GM12873 (cell line): ENCODE measurements at regions not wholly inside any gene's neighbourhood (a gene's known extent, or its start where the extent isn't known, plus 50 kb on each side); places are given as distances from the start of the nearest gene placed in this dataset.

ENCODE experiments used
- TF ChIP-seq, protein P1 (sequence below): IDR thresholded peaks from 2 replicates; pipeline ENCODE4 v1.5.1; 2012; ENCODE audit warnings: low read depth, mild to moderate bottlenecking, moderate library complexity, low read length, control low read depth; ENCODE audit not compliant: insufficient read depth; ENCODE audit errors: missing control alignments

DNA sequence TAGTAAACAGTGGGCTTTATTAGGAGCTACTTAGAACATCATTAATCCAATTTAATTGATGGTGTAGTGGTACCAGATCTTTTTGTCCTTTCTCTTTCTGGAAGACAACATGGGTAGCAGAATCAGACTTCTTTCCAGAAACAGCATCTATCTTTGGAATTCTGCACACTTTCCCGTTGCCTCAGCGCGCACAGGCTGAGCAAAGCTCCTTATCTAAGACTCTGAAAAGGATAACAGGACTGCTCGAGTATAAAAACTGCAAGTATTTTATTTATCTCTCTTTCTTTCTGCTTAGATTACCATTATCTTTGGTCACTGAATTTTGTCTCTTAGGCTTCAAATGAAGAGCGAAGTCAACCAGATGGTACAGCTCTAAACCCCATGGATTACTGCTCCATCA lies 191.7 kb downstream of the DHX15 start:
- TF ChIP-seq, protein P1, sequence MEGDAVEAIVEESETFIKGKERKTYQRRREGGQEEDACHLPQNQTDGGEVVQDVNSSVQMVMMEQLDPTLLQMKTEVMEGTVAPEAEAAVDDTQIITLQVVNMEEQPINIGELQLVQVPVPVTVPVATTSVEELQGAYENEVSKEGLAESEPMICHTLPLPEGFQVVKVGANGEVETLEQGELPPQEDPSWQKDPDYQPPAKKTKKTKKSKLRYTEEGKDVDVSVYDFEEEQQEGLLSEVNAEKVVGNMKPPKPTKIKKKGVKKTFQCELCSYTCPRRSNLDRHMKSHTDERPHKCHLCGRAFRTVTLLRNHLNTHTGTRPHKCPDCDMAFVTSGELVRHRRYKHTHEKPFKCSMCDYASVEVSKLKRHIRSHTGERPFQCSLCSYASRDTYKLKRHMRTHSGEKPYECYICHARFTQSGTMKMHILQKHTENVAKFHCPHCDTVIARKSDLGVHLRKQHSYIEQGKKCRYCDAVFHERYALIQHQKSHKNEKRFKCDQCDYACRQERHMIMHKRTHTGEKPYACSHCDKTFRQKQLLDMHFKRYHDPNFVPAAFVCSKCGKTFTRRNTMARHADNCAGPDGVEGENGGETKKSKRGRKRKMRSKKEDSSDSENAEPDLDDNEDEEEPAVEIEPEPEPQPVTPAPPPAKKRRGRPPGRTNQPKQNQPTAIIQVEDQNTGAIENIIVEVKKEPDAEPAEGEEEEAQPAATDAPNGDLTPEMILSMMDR = no peak

DNA sequence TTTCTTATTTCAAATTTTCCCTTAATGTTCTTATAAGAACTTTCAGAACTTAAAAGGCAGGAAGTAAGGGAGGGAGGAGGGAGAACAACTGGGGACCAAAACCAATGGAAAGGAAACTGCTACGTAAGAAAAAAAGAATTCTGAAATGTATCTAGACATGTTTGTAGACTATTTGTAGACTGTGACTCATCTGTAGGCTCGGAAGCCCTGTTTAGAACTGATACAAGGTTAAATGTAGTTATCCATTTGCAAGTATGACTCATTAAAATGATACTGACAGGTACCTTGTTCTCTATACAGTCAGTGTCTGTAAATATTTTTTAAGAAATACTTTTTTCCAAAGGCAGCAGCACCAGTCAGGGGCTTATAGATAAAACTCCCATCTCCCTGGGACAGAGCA lies 202.0 kb downstream of the DHX15 start:
- TF ChIP-seq, protein P1 = no peak

DNA sequence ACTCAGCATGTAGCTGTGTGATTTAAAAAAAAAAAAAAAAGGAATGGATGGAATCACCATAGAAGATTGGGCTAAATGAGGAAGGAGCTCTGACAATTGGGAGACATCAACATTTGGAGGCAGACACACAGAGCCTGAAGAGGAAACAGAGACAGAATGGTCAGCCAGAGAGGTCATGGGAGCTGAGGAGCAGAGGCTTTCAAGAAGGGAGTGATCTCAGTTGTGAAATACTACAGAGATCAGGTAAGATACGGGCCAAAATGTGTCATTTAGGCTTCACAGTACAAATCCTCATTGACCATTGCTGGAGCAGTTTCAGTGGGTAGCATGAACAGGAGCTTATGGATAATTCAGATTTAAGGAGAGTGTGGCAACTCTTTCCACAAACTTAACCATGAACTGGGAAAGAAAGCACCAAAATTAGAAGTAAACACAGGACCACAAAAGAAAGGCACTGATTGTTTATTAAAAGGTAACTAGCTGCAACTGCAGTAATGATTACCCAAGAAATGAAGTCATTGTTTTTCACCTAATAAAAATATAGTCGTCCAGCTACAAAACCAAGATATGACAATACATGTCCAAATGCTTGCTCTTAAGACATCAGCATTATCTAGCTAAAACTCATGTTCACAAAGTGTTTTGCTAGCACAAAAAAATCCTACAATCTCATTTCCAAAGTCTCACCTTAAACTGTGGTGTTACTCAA lies 203.2 kb downstream of the DHX15 start:
- TF ChIP-seq, protein P1 = no peak

DNA sequence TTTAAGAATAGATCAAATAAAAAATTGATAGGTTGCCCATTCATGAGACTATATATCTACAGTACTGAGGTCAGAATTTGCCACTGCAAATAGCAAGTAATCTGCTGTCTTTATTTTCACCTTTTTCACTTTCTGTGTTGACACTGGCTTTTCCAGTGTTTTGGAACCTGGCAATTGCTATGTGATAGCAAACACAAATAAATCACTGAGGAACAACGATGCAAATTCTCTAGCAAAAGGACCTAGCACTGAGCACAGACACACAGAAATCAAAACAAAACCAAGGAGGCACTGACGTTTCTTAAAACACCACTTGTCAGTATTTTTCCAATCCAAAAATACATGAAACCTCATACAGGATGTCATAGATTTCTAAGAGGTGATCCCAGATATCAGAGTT lies 210.7 kb downstream of the DHX15 start:
- TF ChIP-seq, protein P1 = no peak

DNA sequence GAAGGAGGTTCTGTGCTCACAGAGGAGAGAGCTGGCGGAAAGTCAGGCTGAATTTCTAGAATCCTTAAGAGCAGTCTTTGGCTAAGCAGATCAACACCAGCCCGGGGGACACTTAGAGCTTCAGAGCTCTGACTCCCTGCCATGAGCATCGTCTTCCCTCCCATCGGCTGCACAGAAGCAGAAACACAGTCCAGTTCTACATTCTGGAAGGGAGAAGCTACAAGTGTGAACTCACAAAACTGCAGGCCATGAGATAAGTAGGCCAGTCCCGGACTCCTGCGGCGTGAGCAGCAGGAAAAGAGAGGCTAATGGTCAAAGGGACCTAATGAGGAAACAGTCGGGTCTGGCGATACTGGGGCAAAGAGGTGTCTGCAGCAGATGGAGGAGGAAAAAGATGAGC lies 211.5 kb downstream of the DHX15 start:
- TF ChIP-seq, protein P1 = no peak

DNA sequence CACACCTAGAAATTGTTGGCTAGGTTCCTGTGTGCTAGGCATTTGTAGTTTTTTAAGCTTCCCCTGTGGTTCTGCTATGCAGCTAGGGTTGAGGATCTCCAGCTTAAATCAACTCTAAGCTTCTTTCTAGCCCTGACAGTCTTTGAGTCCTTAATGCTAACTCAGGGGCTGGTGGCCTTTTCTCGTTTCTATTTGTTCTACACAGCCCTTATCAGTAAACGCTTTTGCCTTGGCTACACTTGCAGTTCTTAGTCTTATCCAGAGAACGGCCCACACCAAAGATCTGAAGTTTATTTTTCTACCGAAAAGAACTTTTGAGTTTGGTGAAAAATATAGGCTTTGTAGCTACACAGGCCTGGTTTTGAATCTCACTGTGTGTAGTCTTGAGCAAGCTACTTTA lies 212.0 kb downstream of the DHX15 start:
- TF ChIP-seq, protein P1 = no peak

DNA sequence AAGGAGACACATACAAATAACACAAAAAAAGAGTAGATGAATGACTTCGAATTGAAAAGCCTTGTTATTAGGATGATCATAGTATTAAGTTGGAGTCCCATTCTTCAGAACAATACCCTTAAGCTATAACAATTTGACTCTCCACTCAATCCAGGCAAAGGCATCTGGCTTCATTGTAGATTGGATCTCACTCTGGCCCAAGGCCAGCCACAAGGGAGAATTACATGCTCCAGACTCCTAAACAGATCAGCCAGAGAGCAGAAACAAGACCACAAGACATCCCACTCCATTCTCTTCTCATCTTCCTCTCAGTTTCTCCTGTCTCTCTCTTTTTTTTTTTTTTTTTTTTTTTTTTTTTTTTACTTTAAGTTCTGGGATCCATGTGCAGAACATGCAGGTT lies 213.9 kb downstream of the DHX15 start:
- TF ChIP-seq, protein P1 = no peak

DNA sequence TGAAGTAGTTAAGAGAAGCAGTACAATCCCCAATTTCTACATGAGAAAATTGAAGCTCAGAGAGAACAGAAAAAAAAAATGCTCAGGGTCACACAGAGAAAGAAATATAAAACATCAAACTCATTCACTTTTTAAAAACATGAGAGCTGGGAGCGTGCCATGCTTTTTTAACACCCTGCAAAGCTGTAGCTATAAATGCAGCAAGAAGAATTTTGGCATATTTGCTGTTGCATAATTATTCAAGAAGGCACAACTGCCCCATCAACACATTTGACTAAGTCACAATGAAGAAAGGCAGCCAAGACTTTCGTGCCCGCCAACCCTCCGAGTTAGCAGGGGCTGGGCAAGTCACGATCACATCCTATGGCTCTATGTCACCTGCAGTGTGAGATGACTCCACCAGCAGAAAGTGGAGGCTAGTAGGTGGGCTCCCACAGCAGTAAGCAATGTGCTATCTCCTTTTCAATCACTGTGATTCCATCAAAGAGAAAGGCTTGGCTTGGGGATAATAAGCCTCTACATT lies 214.8 kb downstream of the DHX15 start:
- TF ChIP-seq, protein P1 = no peak
